PFSK-1 (cell line): ENCODE measurements at regions not wholly inside any gene's neighbourhood (a gene's known extent, or its start where the extent isn't known, plus 50 kb on each side); places are given as distances from the start of the nearest gene placed in this dataset.

Source experiments
- FOXP2 ChIP-seq: optimal IDR thresholded peaks from 2 replicates; pipeline ENCODE3; 2011; ENCODE audit warnings: borderline replicate concordance, control low read depth, inconsistent platforms; ENCODE audit not compliant: insufficient read depth; ENCODE audit errors: extremely low read length, extremely low read depth
- POLR2AphosphoS5 ChIP-seq: IDR thresholded peaks from 2 replicates; pipeline ENCODE4 v1.6.1; 2012; ENCODE audit warnings: low read depth, mild to moderate bottlenecking, control low read depth, low read length, moderate library complexity
- REST ChIP-seq, 2 experiments: IDR thresholded peaks; 2 replicates each; pipeline versions ENCODE4 v1.6.1 to v1.8.0; 2011 to 2012; ENCODE audit warnings: low read depth in 2 of 2, low read length in 2 of 2, control low read depth in 1 of 2, inconsistent platforms in 1 of 2, mild to moderate bottlenecking in 1 of 2, moderate library complexity in 1 of 2; ENCODE audit not compliant: insufficient read depth in 1 of 2
- SIN3A ChIP-seq: IDR thresholded peaks from 2 replicates; pipeline ENCODE4 v1.6.1; 2012; ENCODE audit warnings: mild to moderate bottlenecking, low read length, moderate library complexity, borderline replicate concordance; ENCODE audit not compliant: insufficient read depth
- TAF1 ChIP-seq: IDR thresholded peaks from 2 replicates; pipeline ENCODE4 v1.6.1; 2012; ENCODE audit warnings: low read length, control low read depth, borderline replicate concordance; ENCODE audit not compliant: insufficient read depth

GRCh38 chr1:55320891-55321290 lies 105.7 kb upstream of the USP24 start:
- TF ChIP-seq FOXP2 (no peak), TAF1 (no peak), REST (IDR thresholded peaks at IDR 0.05; ENCODE audit: insufficient read depth in 1 of 2, low read depth in 2 of 2, low read length in 2 of 2) (no peak), SIN3A (no peak), POLR2AphosphoS5 (no peak)

GRCh38 chr1:55318116-55318817 lies 103.1 kb upstream of the USP24 start:
- TF ChIP-seq REST (IDR thresholded peaks at IDR 0.05; ENCODE audit: insufficient read depth in 1 of 2, low read depth in 2 of 2, low read length in 2 of 2): no peak
- TF ChIP-seq SIN3A: no peak
- TF ChIP-seq POLR2AphosphoS5: no peak
- no peak for TF ChIP-seq FOXP2

GRCh38 chr1:55317673-55318072 lies 102.5 kb upstream of the USP24 start:
- TF ChIP-seq POLR2AphosphoS5 (no peak), REST (IDR thresholded peaks at IDR 0.05; ENCODE audit: insufficient read depth in 1 of 2, low read depth in 2 of 2, low read length in 2 of 2) (no peak), SIN3A (no peak), TAF1 (no peak), FOXP2 (no peak)

- TF ChIP-seq FOXP2: no peak
Measured at GRCh38 chr1:55316947-55317662, 101.9 kb upstream of the USP24 start.

GRCh38 chr1:55316502-55316901 lies 101.3 kb upstream of the USP24 start:
- TF ChIP-seq FOXP2 (no peak), SIN3A (no peak), POLR2AphosphoS5 (no peak), TAF1 (no peak), REST (IDR thresholded peaks at IDR 0.05; ENCODE audit: insufficient read depth in 1 of 2, low read depth in 2 of 2, low read length in 2 of 2) (no peak)
